ENCODE measurements at regions not wholly inside any gene's neighbourhood (a gene's known extent, or its start where the extent isn't known, plus 50 kb on each side); places are given as distances from the start of the nearest gene placed in this dataset.
A peak's percentile ranks its signal among the peaks of the same experiment; 100 is the strongest.

DNA sequence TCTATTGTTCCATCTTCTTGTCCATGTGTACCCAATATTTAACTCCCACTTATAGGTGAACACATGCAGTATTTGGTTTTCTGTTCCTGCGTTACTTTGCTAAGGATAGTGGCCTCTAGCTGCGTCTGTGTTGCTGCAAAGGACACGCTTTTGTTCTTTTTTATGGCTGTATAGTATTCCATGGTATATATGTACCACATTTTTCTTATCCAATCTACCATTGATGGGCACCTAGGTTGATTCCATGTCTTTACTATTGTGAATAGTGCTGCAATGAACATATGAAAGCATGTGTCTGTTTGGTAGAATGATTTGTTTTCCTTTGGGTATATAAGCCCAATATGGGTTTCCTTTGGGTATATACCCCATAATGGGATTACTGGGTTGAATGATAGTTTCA, 77.3 kb upstream of the MMADHC start:
- FAIRE-seq (no peak), DNase-seq (ENCODE audit: low spot score) (no peak)

DNA sequence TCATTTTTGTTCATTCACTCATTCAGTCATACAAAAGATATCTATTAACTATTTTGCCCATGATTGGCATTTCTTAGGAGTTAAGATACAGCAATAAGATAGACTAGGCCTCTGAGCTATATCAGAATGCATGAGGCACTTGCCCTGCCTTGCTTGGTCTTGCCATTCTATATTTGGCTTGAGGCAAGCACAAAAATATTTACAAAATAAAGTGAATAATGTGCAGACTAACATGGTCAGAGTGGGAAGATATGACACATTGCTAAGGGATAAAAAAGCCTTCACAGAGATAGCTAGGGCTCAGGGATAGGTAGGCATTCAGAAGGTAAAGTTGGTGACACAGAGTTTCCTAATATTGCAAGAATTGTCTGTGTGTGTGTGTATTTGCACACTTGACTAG, 75.0 kb upstream of the MMADHC start:
- DNase-seq (ENCODE audit: low spot score): no peak
- no peak for FAIRE-seq

DNA sequence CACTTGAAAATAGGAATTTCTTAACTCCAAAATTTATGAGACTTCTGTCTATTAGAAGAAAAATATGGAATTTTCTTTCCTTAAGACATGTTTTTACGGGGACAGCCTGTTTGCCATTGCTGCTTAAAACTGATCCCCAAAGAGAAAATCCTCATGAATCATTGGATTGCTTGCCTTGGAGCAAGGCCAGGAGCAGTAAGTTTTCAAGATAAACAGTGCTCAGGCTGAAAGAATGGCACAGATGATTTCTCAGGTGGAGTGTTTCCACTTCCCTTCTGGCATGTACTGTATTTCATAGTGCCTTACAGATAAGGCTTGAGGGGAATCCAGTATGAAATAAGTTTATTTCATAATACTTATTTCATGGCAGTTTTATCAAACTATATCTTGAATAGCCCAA, 74.3 kb upstream of the MMADHC start:
- FAIRE-seq (peak; percentile 57), DNase-seq (ENCODE audit: low spot score) (peak; percentile 43)

DNA sequence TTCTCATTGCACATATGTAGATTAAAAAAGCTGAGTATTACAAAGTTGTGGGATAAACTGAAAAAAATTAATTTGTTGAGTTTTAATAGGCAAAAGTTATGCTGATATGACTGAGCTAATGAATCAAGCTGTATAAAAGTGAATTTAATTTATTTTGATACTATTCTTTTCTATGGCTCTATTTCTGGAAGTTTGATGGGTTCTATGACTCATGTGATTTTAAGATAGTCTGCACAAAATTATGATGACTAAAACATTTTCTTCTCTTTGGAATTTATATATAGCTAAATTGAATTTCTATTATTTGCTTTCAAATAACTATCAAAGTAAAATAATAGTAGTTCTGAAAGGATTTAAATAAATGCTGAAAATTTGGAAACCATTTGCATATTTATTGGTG, 71.0 kb upstream of the MMADHC start:
- FAIRE-seq: no peak
- no peak for DNase-seq (ENCODE audit: low spot score)

DNA sequence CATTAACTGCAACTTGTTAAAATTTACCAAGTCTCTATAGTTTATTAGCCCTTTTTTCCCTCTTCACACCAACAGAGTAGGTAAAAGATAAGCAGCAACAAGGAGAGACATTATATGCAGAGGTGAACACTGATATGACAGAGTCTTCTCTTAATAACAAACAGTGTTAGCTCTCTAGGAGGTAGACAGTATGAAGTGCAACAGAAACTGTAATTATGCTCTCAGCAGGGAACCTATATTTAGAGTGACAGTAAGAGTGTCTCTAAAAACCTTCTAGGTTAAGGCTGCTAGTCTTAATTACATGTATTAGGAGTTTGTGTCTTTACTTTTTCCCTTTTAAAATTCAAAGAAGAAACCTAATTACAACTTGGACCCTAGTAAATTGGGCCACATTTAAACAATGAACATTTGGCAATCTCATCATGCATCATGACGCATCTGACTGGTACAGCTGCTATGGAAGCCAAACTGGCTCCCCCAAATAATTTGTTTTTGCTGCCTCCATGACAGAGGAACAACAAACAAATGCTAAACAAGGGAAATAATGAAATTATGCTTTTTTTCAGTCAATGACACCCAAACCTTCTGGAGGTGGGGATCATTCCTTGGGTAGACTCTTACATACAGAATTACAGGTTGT, 69.9 kb upstream of the MMADHC start:
- DNase-seq (ENCODE audit: low spot score) (no peak), FAIRE-seq (no peak)

DNA sequence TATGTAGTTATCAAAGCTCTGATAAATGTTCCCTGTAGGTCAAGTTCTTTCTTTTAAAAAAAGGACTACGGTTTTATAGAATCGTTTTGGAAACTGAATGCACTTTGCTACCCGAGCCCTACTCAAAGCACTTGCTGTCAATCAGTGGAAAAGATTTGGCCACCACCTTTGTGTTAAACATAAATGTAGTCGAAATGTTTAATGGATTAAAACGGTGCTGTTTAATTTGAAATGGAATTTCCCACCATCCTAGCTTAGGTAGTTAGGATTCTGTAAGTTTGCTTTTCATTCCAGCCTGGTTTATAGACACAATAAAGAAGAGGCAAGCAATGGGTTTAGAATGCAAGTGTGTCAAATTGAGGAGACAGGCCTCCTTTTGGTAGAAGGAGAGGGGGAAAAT, 69.4 kb upstream of the MMADHC start:
- FAIRE-seq (no peak), DNase-seq (ENCODE audit: low spot score) (no peak)

DNA sequence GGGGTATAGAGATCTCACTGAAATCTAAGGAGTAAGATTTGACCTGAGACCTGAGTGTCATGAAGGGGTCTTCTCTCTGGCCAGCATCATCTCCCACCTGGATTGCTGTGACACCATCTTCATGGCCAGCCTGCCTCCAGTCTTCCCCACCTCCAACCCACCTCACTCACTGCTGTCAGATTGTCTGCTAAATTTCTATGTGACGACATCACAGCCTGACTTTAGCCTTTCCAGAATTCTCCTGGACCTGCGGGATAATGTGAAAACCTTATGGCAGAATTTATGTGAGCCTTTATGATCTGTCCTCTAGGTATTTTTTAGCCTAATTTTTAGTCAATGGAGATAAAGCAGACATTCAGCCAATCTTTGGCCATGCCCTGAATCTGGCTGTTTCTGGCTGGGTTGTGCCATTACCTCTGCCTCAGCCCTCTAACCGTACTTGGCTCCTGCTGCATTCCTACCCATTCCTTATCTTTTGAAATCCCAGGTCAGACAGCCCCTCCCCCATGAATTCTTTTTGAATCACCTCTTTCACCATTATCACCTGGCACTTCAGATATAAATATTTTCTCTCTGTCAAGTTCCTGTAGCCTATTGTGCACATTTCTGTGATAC, 66.4 kb upstream of the MMADHC start:
- DNase-seq (ENCODE audit: low spot score) (no peak), FAIRE-seq (no peak)

DNA sequence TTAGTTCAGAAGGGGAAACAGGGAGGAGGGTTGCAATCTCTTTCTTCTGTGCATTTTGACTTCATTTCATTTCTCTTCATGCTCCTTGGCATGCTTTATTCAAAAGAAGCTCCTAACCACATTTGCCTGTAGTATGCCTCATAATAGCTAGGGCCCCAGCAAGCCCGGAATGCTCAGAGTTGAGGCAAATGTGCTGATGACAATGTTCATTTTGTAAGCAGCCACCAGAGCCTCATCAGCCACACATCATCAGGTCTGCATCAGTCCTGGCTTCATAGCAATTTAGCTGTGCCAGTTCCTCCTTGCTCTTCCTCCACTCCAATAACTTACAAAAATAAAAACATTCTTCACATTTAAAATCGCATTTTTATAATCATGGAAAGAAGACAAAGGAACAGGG, 65.4 kb upstream of the MMADHC start:
- FAIRE-seq: no peak

DNA sequence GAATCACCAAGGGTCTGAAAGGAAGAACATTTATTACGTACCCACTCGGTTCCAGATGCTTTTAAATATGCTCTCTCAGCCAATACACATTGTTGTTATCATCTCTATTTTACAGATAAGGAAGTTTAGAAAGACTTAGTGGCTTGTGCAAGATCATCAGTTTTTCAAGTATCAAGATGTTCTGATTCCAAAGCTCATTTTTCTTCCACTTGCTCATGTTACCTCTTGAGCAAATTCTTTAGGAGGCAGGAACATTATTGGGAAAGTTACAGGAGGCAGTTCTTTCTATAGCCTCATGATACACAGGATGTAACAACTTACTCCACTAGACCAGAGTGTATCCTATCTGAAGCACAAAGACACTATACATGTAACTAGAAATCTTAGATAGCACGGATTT, 65.0 kb upstream of the MMADHC start:
- FAIRE-seq: no peak
- DNase-seq (ENCODE audit: low spot score): no peak

More for the DNA sequence above, 65.4 kb upstream of the MMADHC start:
- DNase-seq (ENCODE audit: low spot score): no peak

DNA sequence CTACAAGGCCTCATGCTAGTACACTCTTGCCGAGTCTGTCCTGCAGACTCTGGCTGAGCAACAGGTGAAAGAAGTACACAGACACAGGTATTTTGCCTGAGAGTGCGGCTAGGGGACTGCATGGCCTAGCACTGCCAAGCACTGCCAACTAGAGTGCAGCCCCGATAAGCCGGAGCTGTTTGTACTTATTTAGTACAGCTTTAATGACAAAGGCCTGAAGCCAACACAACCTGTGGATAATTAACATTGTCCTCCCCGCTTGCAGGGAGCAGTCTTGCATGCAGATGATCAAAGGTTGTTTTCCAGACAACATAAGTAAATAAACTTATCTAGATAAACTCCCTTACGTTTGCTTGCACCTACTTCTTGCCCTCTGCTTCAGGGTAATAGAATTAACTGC, 63.7 kb upstream of the MMADHC start:
- no peak for FAIRE-seq
- DNase-seq (ENCODE audit: low spot score): no peak

DNA sequence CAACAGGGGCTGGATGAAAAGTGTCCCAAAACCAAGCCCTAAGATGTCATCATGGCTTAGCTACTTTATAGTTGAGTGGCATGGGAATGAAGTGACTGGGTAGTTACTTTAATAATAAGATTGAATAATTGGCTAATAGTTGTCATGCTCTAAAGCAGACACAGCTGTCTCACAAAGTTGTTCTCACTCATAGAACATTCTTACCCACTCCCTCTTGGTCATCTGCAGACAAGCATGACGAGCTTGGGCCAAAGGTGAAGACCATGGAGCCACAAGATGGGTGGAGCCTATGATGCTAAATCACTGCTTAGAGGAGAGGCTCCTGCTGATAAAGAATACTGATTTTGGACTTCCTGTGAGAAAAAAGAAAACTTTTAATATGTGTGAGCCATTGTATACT, 62.4 kb upstream of the MMADHC start:
- peak; percentile 70 for FAIRE-seq
- DNase-seq (ENCODE audit: low spot score): peak; percentile 34

DNA sequence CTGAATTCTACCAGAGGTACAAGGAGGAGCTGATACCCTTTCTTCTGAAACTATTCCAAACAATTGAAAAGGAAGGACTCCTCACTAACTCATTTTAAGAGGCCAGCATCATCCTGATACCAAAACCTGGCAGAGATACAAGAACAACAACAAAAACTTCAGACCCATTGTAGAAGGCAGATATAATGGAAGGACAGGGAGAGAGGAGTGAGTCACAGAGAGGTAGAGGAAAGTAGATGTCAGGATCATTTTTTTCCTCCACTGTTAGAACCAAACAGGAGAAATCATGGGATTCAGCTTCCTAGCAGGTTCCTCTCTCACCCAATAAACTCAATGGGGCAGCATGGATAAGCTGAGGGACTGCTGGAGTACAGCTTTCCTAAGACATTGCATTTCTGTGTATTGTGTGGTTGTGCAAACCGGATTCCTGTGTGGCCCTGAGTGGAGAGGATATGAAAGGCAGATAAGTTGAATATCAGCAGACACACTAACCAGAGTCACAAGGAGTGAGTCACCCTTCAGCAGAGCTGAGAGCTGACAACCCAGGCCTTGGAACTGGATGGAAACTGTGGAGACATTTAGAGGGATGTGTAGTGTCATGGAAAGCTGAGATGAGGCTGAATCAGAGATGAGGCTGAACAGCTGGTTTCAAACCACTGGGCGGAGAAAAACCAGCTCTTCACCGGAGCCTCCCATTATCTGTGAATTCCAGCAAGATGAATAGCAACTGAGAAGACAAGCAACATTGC, 60.9 kb upstream of the MMADHC start:
- peak; percentile 95 for FAIRE-seq
- peak; percentile 97 for DNase-seq (ENCODE audit: low spot score)

DNA sequence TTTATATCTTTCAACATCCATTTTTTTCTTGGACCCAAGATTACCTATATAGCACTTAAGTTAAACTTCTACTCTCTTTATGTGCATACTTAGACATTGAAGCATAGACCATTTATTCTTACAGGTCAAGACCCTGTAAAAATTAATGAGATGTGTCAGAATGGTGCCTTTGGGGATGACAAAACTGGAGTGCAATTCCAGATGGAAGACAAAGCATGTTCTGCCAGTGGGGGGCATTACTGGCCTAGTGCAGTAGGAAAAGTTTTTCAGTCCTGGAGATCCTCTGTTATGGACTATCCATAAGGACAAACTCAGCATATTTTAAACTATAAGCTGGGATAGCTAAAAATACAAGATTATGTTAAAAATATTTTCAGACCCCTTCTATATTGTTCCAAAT, 57.8 kb upstream of the MMADHC start:
- FAIRE-seq (peak; percentile 68), DNase-seq (ENCODE audit: low spot score) (peak; percentile 52)
